Nephron progenitor cell (in vitro differentiated cells): ENCODE measurements at regions not wholly inside any gene's neighbourhood (a gene's known extent, or its start where the extent isn't known, plus 50 kb on each side); places are given as distances from the start of the nearest gene placed in this dataset.

Experiments used
- DNase-seq: peaks from one replicate; pipeline ENCODE4 v3.0.0; 2021
- H3K27ac Mint-ChIP-seq: 2 replicates; pipeline ENCODE4 v1.8.0; 2021; ENCODE audit warnings: mild to moderate bottlenecking, moderate library complexity, mixed read lengths
- H3K27me3 Mint-ChIP-seq: 2 replicates; pipeline ENCODE4 v1.8.0; 2021; ENCODE audit warnings: mild to moderate bottlenecking, low read depth, mixed read lengths; ENCODE audit not compliant: poor library complexity
- H3K36me3 Mint-ChIP-seq: 2 replicates; pipeline ENCODE4 v1.8.0; 2021; ENCODE audit warnings: low read depth, mixed read lengths
- H3K4me1 Mint-ChIP-seq: 2 replicates; pipeline ENCODE4 v1.8.0; 2021; ENCODE audit warnings: mixed read lengths
- H3K4me3 Mint-ChIP-seq: 2 replicates; pipeline ENCODE4 v1.8.0; 2021; ENCODE audit warnings: mild to moderate bottlenecking, moderate library complexity, mixed read lengths
- H3K9me3 Mint-ChIP-seq: 2 replicates; pipeline ENCODE4 v1.8.0; 2021; ENCODE audit warnings: mild to moderate bottlenecking, moderate library complexity, mixed read lengths
- TF ChIP-seq, protein P1 (sequence below): fragments of 200-600 bp; sonication (generic); IDR thresholded peaks from 2 replicates; pipeline ENCODE4 v1.5.0; 2021; ENCODE audit warnings: antibody characterized with exemption

DNA sequence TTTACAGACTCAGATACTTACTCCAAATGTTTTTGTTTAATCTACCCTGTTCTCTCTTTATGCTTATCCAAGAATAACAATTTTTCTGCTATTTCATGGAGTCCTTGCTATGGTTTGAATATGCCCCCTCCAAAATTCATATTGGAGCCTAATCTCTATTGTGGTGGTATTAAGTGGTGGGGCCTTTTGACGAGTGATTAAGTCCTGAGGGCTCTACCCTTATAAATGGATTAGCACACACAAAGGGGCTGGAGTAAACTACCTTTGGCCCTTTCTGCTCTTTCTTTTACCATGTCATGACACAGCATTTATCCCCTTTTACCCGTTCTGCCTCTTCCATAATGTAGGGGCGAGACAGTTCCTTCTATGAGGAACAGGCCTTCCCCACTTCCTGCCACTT lies 285.5 kb downstream of the GASK1B start:
- H3K4me3 Mint-ChIP-seq, result no peak overlapping the region
- DNase-seq, result no peak

DNA sequence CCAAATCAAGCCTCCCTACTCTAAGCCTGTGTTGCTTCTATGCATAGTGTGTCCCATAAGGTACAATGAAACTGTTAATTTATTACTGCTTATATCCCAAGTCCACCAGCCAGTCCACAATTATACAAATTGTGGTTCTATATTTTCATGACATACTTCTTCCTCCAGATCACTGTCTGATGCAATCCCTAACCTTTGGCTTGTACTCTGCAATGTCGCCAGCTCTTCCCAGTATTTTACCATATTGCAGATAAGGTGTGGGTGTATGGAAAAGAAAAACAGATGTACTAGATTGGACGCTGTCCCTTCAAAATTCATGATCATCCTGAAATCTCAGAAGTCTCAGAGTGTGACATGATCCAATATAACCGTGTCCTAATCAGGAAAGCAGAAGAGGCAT lies 286.2 kb downstream of the GASK1B start:
- peaks cover 3% of the 10 kb centered on the region for H3K27me3 Mint-ChIP-seq
- no peak for DNase-seq
- H3K4me1 Mint-ChIP-seq, result no peaks in the 10 kb centered on the region
- no peak overlapping the region for H3K4me3 Mint-ChIP-seq
- H3K9me3 Mint-ChIP-seq, result no peaks in the 10 kb centered on the region
- TF ChIP-seq, protein P1, sequence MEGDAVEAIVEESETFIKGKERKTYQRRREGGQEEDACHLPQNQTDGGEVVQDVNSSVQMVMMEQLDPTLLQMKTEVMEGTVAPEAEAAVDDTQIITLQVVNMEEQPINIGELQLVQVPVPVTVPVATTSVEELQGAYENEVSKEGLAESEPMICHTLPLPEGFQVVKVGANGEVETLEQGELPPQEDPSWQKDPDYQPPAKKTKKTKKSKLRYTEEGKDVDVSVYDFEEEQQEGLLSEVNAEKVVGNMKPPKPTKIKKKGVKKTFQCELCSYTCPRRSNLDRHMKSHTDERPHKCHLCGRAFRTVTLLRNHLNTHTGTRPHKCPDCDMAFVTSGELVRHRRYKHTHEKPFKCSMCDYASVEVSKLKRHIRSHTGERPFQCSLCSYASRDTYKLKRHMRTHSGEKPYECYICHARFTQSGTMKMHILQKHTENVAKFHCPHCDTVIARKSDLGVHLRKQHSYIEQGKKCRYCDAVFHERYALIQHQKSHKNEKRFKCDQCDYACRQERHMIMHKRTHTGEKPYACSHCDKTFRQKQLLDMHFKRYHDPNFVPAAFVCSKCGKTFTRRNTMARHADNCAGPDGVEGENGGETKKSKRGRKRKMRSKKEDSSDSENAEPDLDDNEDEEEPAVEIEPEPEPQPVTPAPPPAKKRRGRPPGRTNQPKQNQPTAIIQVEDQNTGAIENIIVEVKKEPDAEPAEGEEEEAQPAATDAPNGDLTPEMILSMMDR, result no peak
- no peaks in the 10 kb centered on the region for H3K36me3 Mint-ChIP-seq
- no peak overlapping the region for H3K27ac Mint-ChIP-seq

More for the DNA sequence above, 285.5 kb downstream of the GASK1B start:
- H3K27ac Mint-ChIP-seq, result no peak overlapping the region
- H3K36me3 Mint-ChIP-seq, result no peaks in the 10 kb centered on the region
- TF ChIP-seq, protein P1, result no peak
- H3K4me1 Mint-ChIP-seq, result no peaks in the 10 kb centered on the region
- H3K27me3 Mint-ChIP-seq, result peaks cover 3% of the 10 kb centered on the region
- H3K9me3 Mint-ChIP-seq, result no peaks in the 10 kb centered on the region

DNA sequence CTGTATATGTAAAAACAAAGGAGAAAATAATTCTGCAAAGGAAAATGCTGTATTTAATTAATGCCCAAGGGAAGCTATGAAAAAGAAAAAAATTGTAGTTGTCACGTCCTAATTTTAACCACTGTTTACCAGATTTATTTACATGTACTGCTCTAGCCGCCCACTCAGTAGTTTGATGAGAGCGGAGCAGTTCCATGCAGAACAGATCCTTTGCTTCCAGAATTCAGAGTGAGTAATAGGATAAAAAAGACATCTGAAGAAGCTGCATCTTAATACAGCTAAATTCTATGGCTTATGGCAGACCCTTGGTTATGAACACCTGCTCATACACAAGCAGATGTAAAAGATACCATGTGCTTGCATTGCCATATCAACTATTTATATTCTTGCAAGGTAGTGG lies 287.0 kb downstream of the GASK1B start:
- Mint-ChIP-seq H3K36me3 (no peaks in the 10 kb centered on the region), H3K4me3 (no peak overlapping the region), H3K9me3 (no peaks in the 10 kb centered on the region), H3K27ac (no peak overlapping the region), H3K27me3 (peaks cover 3% of the 10 kb centered on the region), H3K4me1 (no peaks in the 10 kb centered on the region)
- DNase-seq, result no peak
- TF ChIP-seq, protein P1, result no peak

- no peak for DNase-seq
- Mint-ChIP-seq H3K9me3 (no peaks in the 10 kb centered on the region), H3K27ac (no peak overlapping the region), H3K4me1 (no peaks in the 10 kb centered on the region), H3K27me3 (peaks cover 3% of the 10 kb centered on the region), H3K4me3 (no peak overlapping the region), H3K36me3 (no peaks in the 10 kb centered on the region)
- TF ChIP-seq, protein P1, result no peak
Observed at GRCh38 chr4:157882901-157883300, 289.9 kb downstream of the GASK1B start.

- no peaks in the 10 kb centered on the region for H3K36me3 Mint-ChIP-seq
- no peak overlapping the region for H3K27ac Mint-ChIP-seq
- no peak overlapping the region for H3K4me3 Mint-ChIP-seq
- H3K9me3 Mint-ChIP-seq, result no peaks in the 10 kb centered on the region
- DNase-seq, result no peak
- no peaks in the 10 kb centered on the region for H3K4me1 Mint-ChIP-seq
- H3K27me3 Mint-ChIP-seq, result peaks cover 3% of the 10 kb centered on the region
- TF ChIP-seq, protein P1, result no peak
Observed at GRCh38 chr4:157880761-157881160, 292.1 kb downstream of the GASK1B start.

GRCh38 chr4:157854819-157855218 lies 318.0 kb downstream of the GASK1B start:
- H3K9me3 Mint-ChIP-seq, result no peaks in the 10 kb centered on the region
- H3K36me3 Mint-ChIP-seq, result no peaks in the 10 kb centered on the region
- H3K4me3 Mint-ChIP-seq, result no peak overlapping the region
- TF ChIP-seq, protein P1, result no peak
- no peaks in the 10 kb centered on the region for H3K27me3 Mint-ChIP-seq
- no peak for DNase-seq
- H3K4me1 Mint-ChIP-seq, result no peaks in the 10 kb centered on the region
- H3K27ac Mint-ChIP-seq, result no peak overlapping the region
